H1 (cell line): ENCODE measurements at regions not wholly inside any gene's neighbourhood (a gene's known extent, or its start where the extent isn't known, plus 50 kb on each side); places are given as distances from the start of the nearest gene placed in this dataset.

Experiments
- CTCF ChIP-seq, 3 experiments: IDR thresholded peaks; 1 replicate in 2 of 3; 2 replicates in 1 of 3; pipeline versions ENCODE4 v1.5.1 to v1.6.1; 2011; ENCODE audit warnings: low read length in 3 of 3, mild to moderate bottlenecking in 3 of 3, inconsistent platforms in 2 of 3, low read depth in 1 of 3, moderate library complexity in 1 of 3; ENCODE audit not compliant: insufficient read depth in 1 of 3; ENCODE audit errors: control extremely low read depth in 1 of 3
- TAF1 ChIP-seq: IDR thresholded peaks from 2 replicates; pipeline ENCODE4 v1.6.1; 2011; ENCODE audit warnings: mild to moderate bottlenecking, low read depth, low read length

GRCh38 chr19:28307963-28308362 lies 905.0 kb downstream of the UQCRFS1 start:
- TF ChIP-seq CTCF (IDR thresholded peaks at IDR 0.05; ENCODE audit: control extremely low read depth in 1 of 3, insufficient read depth in 1 of 3, low read depth in 1 of 3, low read length in 3 of 3) (no peak), TAF1 (no peak)
